ENCODE measurements at regions not wholly inside any gene's neighbourhood (a gene's known extent, or its start where the extent isn't known, plus 50 kb on each side); places are given as distances from the start of the nearest gene placed in this dataset.

DNA sequence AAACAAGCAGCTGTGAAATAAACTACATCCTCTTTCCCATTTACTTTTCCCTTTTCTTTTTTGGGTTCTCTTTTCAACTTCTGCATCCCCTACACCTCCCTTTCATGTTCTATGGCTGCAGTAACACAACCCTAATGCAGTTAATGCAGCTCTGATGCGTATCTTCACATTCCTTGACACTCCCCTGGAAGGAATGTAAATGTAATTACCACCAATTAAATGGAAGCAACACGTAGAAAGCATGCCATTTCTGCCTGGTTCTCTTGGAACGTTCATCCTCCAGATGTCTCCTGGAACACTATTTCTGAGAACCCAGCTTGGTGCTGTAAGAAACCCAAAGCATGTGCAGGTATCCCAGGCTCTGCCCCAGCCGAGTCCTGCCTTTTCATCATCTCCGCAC, 166.8 kb upstream of the FREM2 start:
- H3K4me3 ChIP-seq (ENCODE audit: low read length) = no peak overlapping the region
- H3K9me3 ChIP-seq (ENCODE audit: control insufficient read depth, low read depth, low read length) = no peaks in the 10 kb centered on the region
- no peak overlapping the region for H3K27ac ChIP-seq (ENCODE audit: low read length)
- no peak overlapping the region for H3K9ac ChIP-seq (ENCODE audit: low read length)
- H3K4me1 ChIP-seq (ENCODE audit: control insufficient read depth, low read depth, low read length) = peaks cover 28% of the 10 kb centered on the region
- H3K36me3 ChIP-seq (ENCODE audit: control insufficient read depth, low read depth, low read length) = no peaks in the 10 kb centered on the region
- no peaks in the 10 kb centered on the region for H3K27me3 ChIP-seq (ENCODE audit: control insufficient read depth, insufficient read depth, low read length)

DNA sequence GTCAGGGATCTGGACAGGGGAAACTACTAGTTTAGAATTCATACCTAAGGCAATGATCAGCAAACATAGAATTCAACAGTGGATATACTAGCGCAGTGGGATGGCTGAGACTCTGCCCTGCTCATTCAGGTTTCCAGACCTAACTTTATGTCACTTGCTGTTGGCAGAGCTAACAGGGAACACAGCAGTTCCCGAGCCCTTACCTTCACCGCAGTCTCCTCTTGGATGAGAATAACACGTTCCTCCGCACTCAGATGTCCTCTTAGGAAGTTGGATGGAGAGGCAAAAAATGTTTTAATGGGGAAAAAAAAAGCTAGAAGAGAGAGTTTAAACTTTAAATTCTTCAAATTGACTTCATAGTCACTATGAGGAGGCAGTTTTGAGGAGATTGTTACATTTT, 159.7 kb upstream of the FREM2 start:
- no peak overlapping the region for H3K4me3 ChIP-seq (ENCODE audit: low read length)
- no peak overlapping the region for H3K27ac ChIP-seq (ENCODE audit: low read length)
- no peaks in the 10 kb centered on the region for H3K9me3 ChIP-seq (ENCODE audit: control insufficient read depth, low read depth, low read length)
- no peaks in the 10 kb centered on the region for H3K27me3 ChIP-seq (ENCODE audit: control insufficient read depth, insufficient read depth, low read length)
- no peak overlapping the region for H3K9ac ChIP-seq (ENCODE audit: low read length)
- H3K36me3 ChIP-seq (ENCODE audit: control insufficient read depth, low read depth, low read length) = no peaks in the 10 kb centered on the region
- peaks cover 26% of the 10 kb centered on the region for H3K4me1 ChIP-seq (ENCODE audit: control insufficient read depth, low read depth, low read length)

DNA sequence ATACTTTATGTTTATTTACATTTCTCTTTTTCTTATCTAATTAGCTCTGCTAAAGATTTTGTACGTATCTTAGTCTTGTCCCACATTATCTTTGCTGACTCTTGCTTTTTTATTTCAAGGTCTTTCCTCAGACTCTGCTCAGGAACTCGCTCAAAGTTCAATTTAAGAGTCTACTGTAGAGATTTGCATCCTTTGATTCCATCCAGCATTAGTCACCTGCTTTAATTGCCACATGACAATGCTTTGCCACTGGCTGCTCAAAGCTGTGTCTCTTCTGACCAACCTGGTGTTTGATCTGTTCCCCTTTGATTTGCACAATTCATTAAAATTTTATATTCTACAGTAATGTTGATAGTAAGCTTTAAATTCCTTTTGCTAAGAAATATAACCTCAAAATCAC, 157.9 kb upstream of the FREM2 start:
- H3K27ac ChIP-seq (ENCODE audit: low read length) = no peak overlapping the region
- H3K27me3 ChIP-seq (ENCODE audit: control insufficient read depth, insufficient read depth, low read length) = no peaks in the 10 kb centered on the region
- H3K4me3 ChIP-seq (ENCODE audit: low read length) = no peak overlapping the region
- peaks cover 26% of the 10 kb centered on the region for H3K4me1 ChIP-seq (ENCODE audit: control insufficient read depth, low read depth, low read length)
- H3K9me3 ChIP-seq (ENCODE audit: control insufficient read depth, low read depth, low read length) = no peaks in the 10 kb centered on the region
- no peak overlapping the region for H3K9ac ChIP-seq (ENCODE audit: low read length)
- H3K36me3 ChIP-seq (ENCODE audit: control insufficient read depth, low read depth, low read length) = no peaks in the 10 kb centered on the region

DNA sequence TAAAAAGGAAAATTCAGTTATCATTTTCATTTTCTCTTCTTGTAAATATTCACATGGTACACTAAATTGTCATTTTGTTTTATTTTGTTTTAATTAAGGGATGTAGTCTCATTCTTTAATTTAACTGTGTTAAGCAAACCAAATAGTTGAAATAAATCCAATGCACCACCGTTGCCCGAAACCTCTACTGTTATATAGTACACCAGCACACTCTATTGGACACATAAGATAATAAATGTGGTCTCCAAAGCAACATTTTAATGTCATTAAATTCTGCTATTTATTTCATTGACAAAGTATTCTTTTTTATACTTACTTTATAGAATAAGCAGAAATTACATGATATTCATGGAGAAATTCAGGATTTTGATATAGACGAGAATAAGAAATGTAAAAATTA, 156.4 kb upstream of the FREM2 start:
- Histone ChIP-seq H3K9me3 (ENCODE audit: control insufficient read depth, low read depth, low read length) (no peaks in the 10 kb centered on the region), H3K4me3 (ENCODE audit: low read length) (no peak overlapping the region), H3K36me3 (ENCODE audit: control insufficient read depth, low read depth, low read length) (no peaks in the 10 kb centered on the region), H3K4me1 (ENCODE audit: control insufficient read depth, low read depth, low read length) (peaks cover 26% of the 10 kb centered on the region), H3K27ac (ENCODE audit: low read length) (no peak overlapping the region), H3K9ac (ENCODE audit: low read length) (no peak overlapping the region), H3K27me3 (ENCODE audit: control insufficient read depth, insufficient read depth, low read length) (no peaks in the 10 kb centered on the region)

DNA sequence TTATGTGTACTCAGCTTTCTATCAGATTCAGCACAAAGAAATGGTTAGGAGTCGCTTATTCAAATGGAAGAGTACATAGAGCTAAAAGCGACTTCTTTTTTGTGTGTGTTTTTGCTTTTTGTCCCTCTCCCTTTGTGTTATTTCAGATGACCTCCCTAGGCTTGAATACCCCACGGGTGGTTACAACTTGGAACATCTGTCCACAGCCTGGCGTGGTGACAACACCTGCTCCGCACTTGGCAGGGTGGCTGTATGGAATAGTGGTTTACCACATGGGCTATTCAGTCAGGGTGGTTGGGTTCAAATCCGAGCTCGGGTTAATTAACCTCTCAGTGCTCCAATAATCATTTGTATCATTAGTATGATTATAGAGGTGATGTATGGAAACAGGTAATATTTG, 151.6 kb upstream of the FREM2 start:
- Histone ChIP-seq H3K27me3 (ENCODE audit: control insufficient read depth, insufficient read depth, low read length) (no peaks in the 10 kb centered on the region), H3K9me3 (ENCODE audit: control insufficient read depth, low read depth, low read length) (no peaks in the 10 kb centered on the region), H3K36me3 (ENCODE audit: control insufficient read depth, low read depth, low read length) (no peaks in the 10 kb centered on the region), H3K4me1 (ENCODE audit: control insufficient read depth, low read depth, low read length) (peaks cover 6% of the 10 kb centered on the region), H3K27ac (ENCODE audit: low read length) (no peak overlapping the region), H3K4me3 (ENCODE audit: low read length) (no peak overlapping the region), H3K9ac (ENCODE audit: low read length) (no peak overlapping the region)

DNA sequence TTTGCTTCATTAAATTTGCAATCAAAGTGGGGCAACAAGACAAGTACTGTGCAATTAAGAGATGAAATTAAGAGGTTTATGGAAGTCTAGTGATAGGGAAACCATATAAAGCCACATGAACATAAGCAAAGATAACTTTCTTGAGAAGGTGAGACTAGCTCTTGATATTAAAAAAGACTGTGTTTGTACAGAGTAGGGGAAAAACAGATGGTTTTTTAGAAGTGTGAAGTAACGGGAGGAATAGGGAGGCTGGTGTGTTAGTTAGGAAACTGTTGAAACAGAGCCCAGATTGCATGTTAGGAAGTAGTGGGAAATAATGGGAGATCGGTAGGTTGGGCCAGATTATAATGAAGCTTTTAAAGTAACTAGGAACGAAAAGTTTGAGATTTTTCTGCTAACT, 149.8 kb upstream of the FREM2 start:
- Histone ChIP-seq H3K27me3 (ENCODE audit: control insufficient read depth, insufficient read depth, low read length) (no peaks in the 10 kb centered on the region), H3K4me3 (ENCODE audit: low read length) (no peak overlapping the region), H3K4me1 (ENCODE audit: control insufficient read depth, low read depth, low read length) (peaks cover 6% of the 10 kb centered on the region), H3K36me3 (ENCODE audit: control insufficient read depth, low read depth, low read length) (no peaks in the 10 kb centered on the region), H3K27ac (ENCODE audit: low read length) (no peak overlapping the region), H3K9ac (ENCODE audit: low read length) (no peak overlapping the region), H3K9me3 (ENCODE audit: control insufficient read depth, low read depth, low read length) (no peaks in the 10 kb centered on the region)

DNA sequence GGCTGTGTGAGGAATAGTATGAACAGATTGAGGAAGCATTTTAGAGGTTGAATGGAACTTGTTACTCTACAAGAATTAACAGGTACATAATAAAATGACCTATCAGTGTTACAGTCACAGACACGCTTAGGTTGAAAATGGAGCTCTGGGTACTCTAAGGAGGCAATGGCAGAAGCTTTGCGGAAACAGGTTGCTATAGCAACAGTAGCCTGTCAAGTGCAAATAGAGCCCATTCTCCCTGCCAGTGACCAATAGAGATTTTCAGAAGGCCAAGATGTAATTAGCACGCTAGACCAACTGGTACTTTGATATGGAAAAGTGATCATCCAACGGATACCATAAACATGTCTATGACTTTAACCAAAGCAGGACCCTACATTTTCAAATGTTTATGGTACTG, 148.5 kb upstream of the FREM2 start:
- H3K27me3 ChIP-seq (ENCODE audit: control insufficient read depth, insufficient read depth, low read length) = no peaks in the 10 kb centered on the region
- H3K9ac ChIP-seq (ENCODE audit: low read length) = no peak overlapping the region
- peaks cover 6% of the 10 kb centered on the region for H3K4me1 ChIP-seq (ENCODE audit: control insufficient read depth, low read depth, low read length)
- no peak overlapping the region for H3K27ac ChIP-seq (ENCODE audit: low read length)
- H3K4me3 ChIP-seq (ENCODE audit: low read length) = no peak overlapping the region
- H3K9me3 ChIP-seq (ENCODE audit: control insufficient read depth, low read depth, low read length) = no peaks in the 10 kb centered on the region
- H3K36me3 ChIP-seq (ENCODE audit: control insufficient read depth, low read depth, low read length) = no peaks in the 10 kb centered on the region

DNA sequence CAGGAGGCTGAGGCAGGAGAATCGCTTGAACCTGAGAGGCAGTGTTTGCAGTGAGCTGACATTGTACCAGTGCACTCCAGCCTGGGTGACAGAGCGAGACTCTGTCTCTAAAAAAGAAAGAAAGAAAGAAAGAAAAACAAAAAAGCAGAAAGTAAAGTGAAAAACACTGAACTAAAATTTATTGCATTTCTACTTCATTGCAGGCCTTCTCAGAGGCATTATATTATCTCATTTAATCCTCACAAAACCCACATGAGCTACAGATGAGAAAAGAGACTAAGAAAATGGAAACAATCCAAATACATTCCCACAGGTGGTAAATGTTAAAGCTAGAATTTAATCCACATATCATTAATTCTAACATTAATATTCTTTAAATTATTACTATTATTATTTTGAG, 147.2 kb upstream of the FREM2 start:
- no peaks in the 10 kb centered on the region for H3K9me3 ChIP-seq (ENCODE audit: control insufficient read depth, low read depth, low read length)
- no peak overlapping the region for H3K27ac ChIP-seq (ENCODE audit: low read length)
- no peak overlapping the region for H3K9ac ChIP-seq (ENCODE audit: low read length)
- no peak overlapping the region for H3K4me3 ChIP-seq (ENCODE audit: low read length)
- H3K4me1 ChIP-seq (ENCODE audit: control insufficient read depth, low read depth, low read length) = peaks cover 6% of the 10 kb centered on the region
- no peaks in the 10 kb centered on the region for H3K36me3 ChIP-seq (ENCODE audit: control insufficient read depth, low read depth, low read length)
- no peaks in the 10 kb centered on the region for H3K27me3 ChIP-seq (ENCODE audit: control insufficient read depth, insufficient read depth, low read length)

DNA sequence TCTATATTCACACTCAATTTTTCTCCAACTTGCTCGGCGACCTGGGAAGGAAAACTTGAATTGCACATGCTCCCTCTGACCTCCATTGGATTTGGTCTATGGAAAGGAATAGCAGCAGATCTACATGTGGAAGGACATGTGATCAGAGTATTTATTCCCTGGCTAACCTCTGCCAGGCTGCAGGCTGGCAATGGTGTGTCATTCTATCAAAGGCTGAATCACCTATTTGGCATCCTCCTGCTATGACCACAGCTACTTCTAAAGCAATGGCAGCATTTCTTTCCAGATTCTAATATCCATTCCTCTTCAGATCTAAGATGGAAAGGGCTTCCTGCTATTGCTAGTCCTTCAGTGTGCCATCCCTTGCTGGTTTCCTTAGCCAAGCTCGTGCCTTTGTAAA, 144.3 kb upstream of the FREM2 start:
- no peak overlapping the region for H3K4me3 ChIP-seq (ENCODE audit: low read length)
- no peaks in the 10 kb centered on the region for H3K36me3 ChIP-seq (ENCODE audit: control insufficient read depth, low read depth, low read length)
- no peak overlapping the region for H3K9ac ChIP-seq (ENCODE audit: low read length)
- H3K27me3 ChIP-seq (ENCODE audit: control insufficient read depth, insufficient read depth, low read length) = no peaks in the 10 kb centered on the region
- H3K4me1 ChIP-seq (ENCODE audit: control insufficient read depth, low read depth, low read length) = peaks cover 6% of the 10 kb centered on the region
- H3K9me3 ChIP-seq (ENCODE audit: control insufficient read depth, low read depth, low read length) = no peaks in the 10 kb centered on the region
- no peak overlapping the region for H3K27ac ChIP-seq (ENCODE audit: low read length)

DNA sequence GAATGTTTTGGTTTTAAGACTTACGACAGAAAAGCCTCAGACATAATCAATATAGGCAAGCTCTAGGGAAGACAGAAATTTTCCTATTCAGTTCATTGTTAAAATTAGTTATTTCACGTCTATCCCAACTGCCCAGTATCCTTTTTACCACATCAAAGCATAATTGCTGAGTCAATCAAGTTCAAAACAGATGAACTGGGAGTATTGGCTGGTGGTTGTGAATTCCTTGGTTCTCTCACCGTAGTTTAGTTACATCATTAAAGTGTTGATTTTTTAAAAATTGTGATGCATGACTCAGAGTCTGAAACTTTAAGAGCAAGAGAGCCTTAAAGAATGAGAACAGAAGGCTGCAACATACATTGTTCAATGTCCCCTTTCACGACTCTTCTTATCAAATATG, 143.3 kb upstream of the FREM2 start:
- Histone ChIP-seq H3K36me3 (ENCODE audit: control insufficient read depth, low read depth, low read length) (no peaks in the 10 kb centered on the region), H3K27ac (ENCODE audit: low read length) (no peak overlapping the region), H3K27me3 (ENCODE audit: control insufficient read depth, insufficient read depth, low read length) (no peaks in the 10 kb centered on the region), H3K4me1 (ENCODE audit: control insufficient read depth, low read depth, low read length) (peaks cover under 1% of the 10 kb centered on the region), H3K9me3 (ENCODE audit: control insufficient read depth, low read depth, low read length) (no peaks in the 10 kb centered on the region), H3K9ac (ENCODE audit: low read length) (no peak overlapping the region), H3K4me3 (ENCODE audit: low read length) (no peak overlapping the region)

DNA sequence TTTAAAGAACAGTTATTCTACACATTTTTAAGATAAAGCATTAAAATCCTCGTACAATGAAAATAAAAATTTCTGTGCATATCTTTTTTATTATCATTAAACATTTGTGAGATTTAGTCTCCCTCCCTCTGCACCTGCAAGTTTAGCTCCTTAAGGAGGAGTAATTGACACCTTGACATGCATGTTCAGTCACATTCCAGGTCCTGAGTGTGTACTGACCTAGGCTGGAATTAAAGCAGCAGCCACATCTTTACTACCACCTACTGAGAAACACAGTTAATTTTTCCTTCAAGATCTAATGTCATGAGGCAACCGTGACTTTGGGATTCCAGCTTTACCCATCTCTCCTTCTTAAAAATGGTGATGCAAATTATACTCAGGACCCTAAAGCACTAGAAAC, 123.1 kb upstream of the FREM2 start:
- Histone ChIP-seq H3K27ac (ENCODE audit: low read length) (no peak overlapping the region), H3K27me3 (ENCODE audit: control insufficient read depth, insufficient read depth, low read length) (no peaks in the 10 kb centered on the region), H3K9ac (ENCODE audit: low read length) (no peak overlapping the region), H3K9me3 (ENCODE audit: control insufficient read depth, low read depth, low read length) (no peaks in the 10 kb centered on the region), H3K36me3 (ENCODE audit: control insufficient read depth, low read depth, low read length) (no peaks in the 10 kb centered on the region), H3K4me1 (ENCODE audit: control insufficient read depth, low read depth, low read length) (no peaks in the 10 kb centered on the region), H3K4me3 (ENCODE audit: low read length) (no peak overlapping the region)

DNA sequence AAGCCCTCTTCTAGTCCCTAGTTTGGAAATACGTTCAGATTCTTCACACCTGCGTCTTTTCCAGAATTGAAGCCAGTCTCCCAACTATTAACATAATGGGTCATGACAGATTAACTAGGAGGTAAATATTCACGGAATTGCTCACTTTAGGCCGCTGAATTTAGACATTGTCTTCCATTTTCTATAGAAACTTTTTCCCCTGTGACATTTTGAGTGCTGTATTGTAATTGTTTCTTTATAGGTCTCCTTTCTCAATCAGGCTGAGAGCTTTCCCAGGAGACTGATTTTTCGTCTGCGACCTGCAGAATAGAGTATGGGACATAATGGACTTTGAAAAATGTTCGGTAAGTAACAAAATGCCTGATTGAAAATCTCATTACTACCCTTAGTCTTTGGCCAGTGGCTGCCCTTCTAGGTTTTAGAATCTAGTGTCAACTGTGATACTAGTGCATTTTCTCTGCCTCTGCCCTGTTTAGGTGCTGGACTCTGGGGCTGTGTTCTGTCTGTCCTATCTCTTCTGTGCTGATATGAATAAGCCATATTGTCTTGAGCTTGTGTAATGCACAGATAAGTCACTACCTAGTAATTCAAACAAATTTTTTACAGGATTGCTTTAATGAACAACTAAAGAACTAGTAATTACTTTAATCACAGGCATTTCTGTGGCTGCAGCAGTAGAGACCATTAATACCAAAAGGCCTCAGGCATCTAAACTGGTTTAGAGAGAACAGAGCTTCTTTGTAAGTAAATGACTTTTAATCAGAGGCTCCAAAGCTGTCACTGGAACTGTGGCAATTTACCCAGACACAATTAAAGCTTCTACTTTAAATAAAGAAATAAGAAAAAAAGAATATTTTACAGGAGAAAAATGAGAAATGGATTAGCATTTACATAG, 122.4 kb upstream of the FREM2 start:
- Histone ChIP-seq H3K9ac (ENCODE audit: low read length) (no peak overlapping the region), H3K4me1 (ENCODE audit: control insufficient read depth, low read depth, low read length) (no peaks in the 10 kb centered on the region)

More for the DNA sequence above, 122.4 kb upstream of the FREM2 start:
- H3K27me3 ChIP-seq (ENCODE audit: control insufficient read depth, insufficient read depth, low read length) = no peaks in the 10 kb centered on the region
- H3K36me3 ChIP-seq (ENCODE audit: control insufficient read depth, low read depth, low read length) = no peaks in the 10 kb centered on the region
- no peak overlapping the region for H3K4me3 ChIP-seq (ENCODE audit: low read length)
- no peak overlapping the region for H3K27ac ChIP-seq (ENCODE audit: low read length)
- H3K9me3 ChIP-seq (ENCODE audit: control insufficient read depth, low read depth, low read length) = no peaks in the 10 kb centered on the region
